Right atrium auricular region (tissue), 2 donors: ENCODE measurements at regions not wholly inside any gene's neighbourhood (a gene's known extent, or its start where the extent isn't known, plus 50 kb on each side); places are given as distances from the start of the nearest gene placed in this dataset.
"Not testable (repeated sequence)": the region's sequence is repeated elsewhere in the genome, so short reads cannot be mapped to it uniquely, and the experiment has no call there.

Experiments used
- DNase-seq: peaks from one replicate; pipeline ENCODE4 v3.0.0-alpha.2; 2019; ENCODE audit warnings: low spot score
- H3K27ac ChIP-seq, 2 donors: fragments of 200-600 bp; sonication (generic); 1 replicate in 1 of 2; 2 replicates in 1 of 2; pipeline ENCODE4 v1.5.1; 2016 to 2019
- H3K27me3 ChIP-seq, 2 donors: fragments of 200-600 bp; sonication (generic); one replicate each; pipeline versions ENCODE4 v1.5.1 to v1.6.0; 2017 to 2019
- H3K36me3 ChIP-seq: fragments of 200-600 bp; sonication (generic); one replicate; pipeline ENCODE4 v1.5.1; 2016
- H3K4me1 ChIP-seq, 2 donors: fragments of 200-600 bp; sonication (generic); one replicate each; pipeline versions ENCODE4 v1.5.1 to v1.6.0; 2017 to 2019
- H3K4me3 ChIP-seq, 2 donors: fragments of 200-600 bp; sonication (generic); 1 replicate in 1 of 2; 2 replicates in 1 of 2; pipeline ENCODE4 v1.5.1; 2017 to 2019; ENCODE audit warnings: mild to moderate bottlenecking in 1 of 2, moderate library complexity in 1 of 2
- H3K9me3 ChIP-seq, 2 donors: fragments of 200-600 bp; sonication (generic); one replicate each; pipeline ENCODE4 v1.5.1; 2019
- CTCF ChIP-seq, 2 donors: fragments of 200-600 bp; sonication (generic); IDR thresholded peaks; one replicate each; pipeline ENCODE4 v1.5.1; 2019; ENCODE audit warnings: antibody characterized with exemption in 2 of 2

GRCh38 chrX:122134291-122134690, 1049.8 kb upstream of the GRIA3 start:
- Histone ChIP-seq H3K9me3 (no peaks in the 10 kb centered on the region), H3K4me3 (no peak overlapping the region), H3K27me3 (no peaks in the 10 kb centered on the region), H3K4me1 (no peaks in the 10 kb centered on the region), H3K27ac (no peak overlapping the region), H3K36me3 (no peaks in the 10 kb centered on the region)
- no peak for TF ChIP-seq CTCF (IDR thresholded peaks at IDR 0.05)
- no peak for DNase-seq

- H3K4me3 ChIP-seq = no peak overlapping the region
- no peak for TF ChIP-seq CTCF (IDR thresholded peaks at IDR 0.05)
- no peaks in the 10 kb centered on the region for H3K27me3 ChIP-seq
- H3K27ac ChIP-seq = no peak overlapping the region
- H3K4me1 ChIP-seq = no peaks in the 10 kb centered on the region
- H3K9me3 ChIP-seq = no peaks in the 10 kb centered on the region
- DNase-seq = no peak
- H3K36me3 ChIP-seq = no peaks in the 10 kb centered on the region
Measured at GRCh38 chrX:122135070-122135469, 1049.0 kb upstream of the GRIA3 start.

- not testable (repeated sequence) for DNase-seq, H3K4me1 ChIP-seq, H3K27ac ChIP-seq
Measured at GRCh38 chrX:122140219-122140618, 1043.9 kb upstream of the GRIA3 start.

GRCh38 chrX:122154019-122154418, 1030.1 kb upstream of the GRIA3 start:
- Histone ChIP-seq H3K27me3 (no peaks in the 10 kb centered on the region), H3K27ac (no peak overlapping the region), H3K4me3 (no peak overlapping the region), H3K36me3 (no peaks in the 10 kb centered on the region), H3K9me3 (no peaks in the 10 kb centered on the region), H3K4me1 (no peaks in the 10 kb centered on the region)
- TF ChIP-seq CTCF (IDR thresholded peaks at IDR 0.05) = no peak
- DNase-seq = no peak

More at GRCh38 chrX:122140219-122140618, 1043.9 kb upstream of the GRIA3 start:
- not testable (repeated sequence) for H3K27me3 ChIP-seq, H3K9me3 ChIP-seq, H3K4me3 ChIP-seq, H3K36me3 ChIP-seq

GRCh38 chrX:122168241-122168640, 1015.8 kb upstream of the GRIA3 start:
- DNase-seq = no peak
- Histone ChIP-seq H3K4me3 (no peak overlapping the region), H3K27ac (no peak overlapping the region), H3K4me1 (no peaks in the 10 kb centered on the region), H3K36me3 (no peaks in the 10 kb centered on the region), H3K9me3 (no peaks in the 10 kb centered on the region), H3K27me3 (no peaks in the 10 kb centered on the region)
- no peak for TF ChIP-seq CTCF (IDR thresholded peaks at IDR 0.05)

- no peak for TF ChIP-seq CTCF (IDR thresholded peaks at IDR 0.05)
- Histone ChIP-seq H3K27ac (no peak overlapping the region), H3K4me3 (no peak overlapping the region), H3K4me1 (no peaks in the 10 kb centered on the region), H3K27me3 (no peaks in the 10 kb centered on the region), H3K9me3 (no peaks in the 10 kb centered on the region), H3K36me3 (no peaks in the 10 kb centered on the region)
- DNase-seq = no peak
Measured at GRCh38 chrX:122184791-122185190, 999.3 kb upstream of the GRIA3 start.
